Dedifferentiated amniotic fluid mesenchymal stem cell (primary cell): ENCODE measurements at regions not wholly inside any gene's neighbourhood (a gene's known extent, or its start where the extent isn't known, plus 50 kb on each side); places are given as distances from the start of the nearest gene placed in this dataset.
"Not testable (repeated sequence)": the region's sequence is repeated elsewhere in the genome, so short reads cannot be mapped to it uniquely, and the experiment has no call there.

Source experiments
- DNase-seq: peaks from one replicate; pipeline ENCODE4 v3.0.0-alpha.2; 2016; ENCODE audit errors: extremely low spot score

GRCh38 chr2:124967325-124967724 lies 942.2 kb downstream of the CNTNAP5 start:
- DNase-seq: no peak

- DNase-seq: no peak
Measured at GRCh38 chr2:124970030-124970429, 944.9 kb downstream of the CNTNAP5 start.

- no peak for DNase-seq
Measured at GRCh38 chr2:124973396-124973795, 948.3 kb downstream of the CNTNAP5 start.

GRCh38 chr2:124975224-124975623 lies 950.1 kb downstream of the CNTNAP5 start:
- DNase-seq: no peak

- no peak for DNase-seq
Measured at GRCh38 chr2:124975648-124976047, 950.6 kb downstream of the CNTNAP5 start.

GRCh38 chr2:124978597-124978996 lies 953.5 kb downstream of the CNTNAP5 start:
- no peak for DNase-seq

- no peak for DNase-seq
Measured at GRCh38 chr2:124983595-124983994, 958.5 kb downstream of the CNTNAP5 start.

- DNase-seq: no peak
Measured at GRCh38 chr2:124985270-124985669, 960.2 kb downstream of the CNTNAP5 start.

GRCh38 chr2:124986136-124986535 lies 961.0 kb downstream of the CNTNAP5 start:
- DNase-seq: no peak

- not testable (repeated sequence) for DNase-seq
Measured at GRCh38 chr2:124986870-124987269, 961.8 kb downstream of the CNTNAP5 start.

- not testable (repeated sequence) for DNase-seq
Measured at GRCh38 chr2:124987436-124987835, 962.3 kb downstream of the CNTNAP5 start.

GRCh38 chr2:124988111-124988510 lies 963.0 kb downstream of the CNTNAP5 start:
- DNase-seq: no peak

GRCh38 chr2:124988794-124989193 lies 963.7 kb downstream of the CNTNAP5 start:
- DNase-seq: no peak

- no peak for DNase-seq
Measured at GRCh38 chr2:124993809-124994208, 968.7 kb downstream of the CNTNAP5 start.

GRCh38 chr2:124995185-124995912 lies 970.3 kb downstream of the CNTNAP5 start:
- DNase-seq: no peak

- no peak for DNase-seq
Measured at GRCh38 chr2:124996406-124996805, 971.3 kb downstream of the CNTNAP5 start.

GRCh38 chr2:124999906-125000305 lies 974.8 kb downstream of the CNTNAP5 start:
- DNase-seq: no peak

- DNase-seq: no peak
Measured at GRCh38 chr2:125004106-125004800, 979.2 kb downstream of the CNTNAP5 start.

- no peak for DNase-seq
Measured at GRCh38 chr2:125006676-125007075, 981.6 kb downstream of the CNTNAP5 start.

GRCh38 chr2:125028721-125029120 lies 1003.6 kb downstream of the CNTNAP5 start:
- DNase-seq: not testable (repeated sequence)

- no peak for DNase-seq
Measured at GRCh38 chr2:125033871-125034270, 1008.8 kb downstream of the CNTNAP5 start.

- no peak for DNase-seq
Measured at GRCh38 chr2:125037135-125037653, 1012.1 kb downstream of the CNTNAP5 start.

GRCh38 chr2:125041846-125042245 lies 1016.8 kb downstream of the CNTNAP5 start:
- DNase-seq: no peak
